LNCAP (cell line): ENCODE measurements at regions not wholly inside any gene's neighbourhood (a gene's known extent, or its start where the extent isn't known, plus 50 kb on each side); places are given as distances from the start of the nearest gene placed in this dataset.

Source experiments
- TF ChIP-seq, protein P1 (sequence below): fragments of 450-650 bp; IDR thresholded peaks from 2 replicates; pipeline ENCODE4 v1.5.1; 2017; ENCODE audit warnings: mild to moderate bottlenecking

DNA sequence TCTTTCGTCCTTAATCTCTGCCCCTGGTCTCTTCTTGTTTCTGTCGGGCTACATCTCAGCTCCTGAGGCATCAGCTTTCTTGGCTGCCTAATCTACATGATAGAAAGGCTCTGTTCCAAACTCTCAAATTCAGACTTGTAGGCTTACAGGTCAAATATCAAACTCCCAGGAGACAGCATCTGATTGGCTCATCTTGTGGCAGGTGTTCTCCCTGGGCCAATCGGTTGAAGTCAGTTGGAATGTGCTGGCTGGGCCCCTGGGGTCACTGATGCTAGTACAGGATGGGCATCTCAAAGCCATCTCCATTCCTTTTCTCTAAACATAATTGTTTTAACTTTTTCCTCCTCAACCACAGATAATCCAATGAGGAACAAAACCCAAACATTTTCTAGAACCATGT lies 198.7 kb downstream of the CNTN3 start:
- TF ChIP-seq, protein P1, sequence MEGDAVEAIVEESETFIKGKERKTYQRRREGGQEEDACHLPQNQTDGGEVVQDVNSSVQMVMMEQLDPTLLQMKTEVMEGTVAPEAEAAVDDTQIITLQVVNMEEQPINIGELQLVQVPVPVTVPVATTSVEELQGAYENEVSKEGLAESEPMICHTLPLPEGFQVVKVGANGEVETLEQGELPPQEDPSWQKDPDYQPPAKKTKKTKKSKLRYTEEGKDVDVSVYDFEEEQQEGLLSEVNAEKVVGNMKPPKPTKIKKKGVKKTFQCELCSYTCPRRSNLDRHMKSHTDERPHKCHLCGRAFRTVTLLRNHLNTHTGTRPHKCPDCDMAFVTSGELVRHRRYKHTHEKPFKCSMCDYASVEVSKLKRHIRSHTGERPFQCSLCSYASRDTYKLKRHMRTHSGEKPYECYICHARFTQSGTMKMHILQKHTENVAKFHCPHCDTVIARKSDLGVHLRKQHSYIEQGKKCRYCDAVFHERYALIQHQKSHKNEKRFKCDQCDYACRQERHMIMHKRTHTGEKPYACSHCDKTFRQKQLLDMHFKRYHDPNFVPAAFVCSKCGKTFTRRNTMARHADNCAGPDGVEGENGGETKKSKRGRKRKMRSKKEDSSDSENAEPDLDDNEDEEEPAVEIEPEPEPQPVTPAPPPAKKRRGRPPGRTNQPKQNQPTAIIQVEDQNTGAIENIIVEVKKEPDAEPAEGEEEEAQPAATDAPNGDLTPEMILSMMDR: no peak

DNA sequence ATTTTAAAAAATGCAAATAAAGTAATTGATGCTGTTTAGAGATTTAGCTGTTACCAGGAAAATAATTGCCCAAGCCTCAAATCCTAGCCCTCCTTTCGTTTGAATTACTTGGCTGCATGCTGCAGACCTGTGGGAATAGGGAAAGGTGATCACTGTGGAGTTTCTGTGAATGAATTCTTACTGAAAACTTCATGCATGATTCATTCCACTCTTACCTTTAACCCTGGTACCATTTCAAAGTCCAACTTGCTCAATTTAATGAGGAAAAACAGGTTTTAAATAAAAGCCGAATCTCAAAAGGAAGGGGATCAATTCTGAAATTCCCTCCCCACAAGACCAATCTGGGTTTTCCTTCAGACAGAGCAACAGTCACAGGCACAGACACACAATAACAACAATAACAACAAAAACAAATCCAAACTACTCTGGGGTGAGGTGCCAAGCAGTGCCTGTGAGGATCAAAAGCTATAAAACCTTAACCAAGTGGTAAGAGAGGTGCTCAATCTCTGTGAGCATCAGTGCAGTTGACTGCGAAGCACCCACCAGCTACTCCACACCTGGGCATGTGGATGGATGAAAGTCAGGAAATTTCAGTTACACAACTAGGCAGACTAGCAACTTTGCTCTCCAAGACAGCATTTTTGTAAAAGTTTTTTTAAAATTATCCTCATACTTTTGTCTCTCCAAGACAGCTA lies 200.8 kb downstream of the CNTN3 start:
- TF ChIP-seq, protein P1: no peak

GRCh38 chr3:74410276-74410941 lies 204.1 kb downstream of the CNTN3 start:
- TF ChIP-seq, protein P1: no peak

GRCh38 chr3:74409066-74409465 lies 205.4 kb downstream of the CNTN3 start:
- TF ChIP-seq, protein P1: no peak

DNA sequence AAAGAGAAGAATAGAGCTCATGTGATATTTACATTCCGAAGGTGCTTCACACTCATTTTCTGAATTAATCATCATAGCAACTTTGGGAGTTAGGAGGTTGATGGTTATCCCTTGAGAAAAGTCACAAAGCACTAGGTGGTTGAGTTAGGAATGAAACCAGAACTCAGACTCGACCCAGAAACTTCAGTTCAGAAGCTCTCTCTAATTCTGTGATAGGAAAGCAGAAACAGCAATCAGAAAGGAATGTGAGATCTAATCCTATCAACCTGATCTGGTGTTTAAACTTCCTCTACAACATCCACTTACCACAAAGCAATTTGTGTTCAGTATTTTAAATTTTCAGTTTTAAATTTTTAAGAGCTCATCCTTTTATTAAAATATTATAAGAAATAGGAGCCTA lies 211.2 kb downstream of the CNTN3 start:
- TF ChIP-seq, protein P1: no peak

- TF ChIP-seq, protein P1: no peak
Observed at GRCh38 chr3:74402821-74403220, 211.6 kb downstream of the CNTN3 start.

DNA sequence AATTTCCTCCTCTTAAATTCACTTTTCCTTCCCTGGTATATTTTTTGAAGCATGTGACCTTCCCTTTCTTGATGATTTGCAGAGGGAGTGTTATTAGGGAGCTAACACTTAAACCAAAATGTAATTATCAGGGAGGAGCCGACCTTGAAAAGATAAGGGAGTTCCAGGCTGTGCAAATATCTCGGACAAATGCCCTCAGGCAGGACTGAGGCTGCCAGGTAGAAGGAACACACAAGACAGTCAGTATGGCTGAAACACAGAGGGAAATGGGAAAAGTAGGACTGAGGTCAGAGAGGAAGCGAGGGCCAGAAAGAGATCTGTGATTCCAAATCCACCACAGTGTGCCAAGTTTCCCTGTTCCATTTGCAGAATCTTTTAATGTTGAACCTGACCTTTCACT lies 221.0 kb downstream of the CNTN3 start:
- TF ChIP-seq, protein P1: no peak
